PC-9 (cell line): ENCODE measurements at regions not wholly inside any gene's neighbourhood (a gene's known extent, or its start where the extent isn't known, plus 50 kb on each side); places are given as distances from the start of the nearest gene placed in this dataset.
A peak's percentile ranks its signal among the peaks of the same experiment; 100 is the strongest.

Source experiments
- BruUV-seq: library from RNA; stranded (reverse); fragments of 400-500 nt; replicated peaks from 2 replicates; lab custom pipeline; 2021; lab: Mats Ljungman, UMichigan
- CTCF ChIA-PET: fragments of 300-600 bp; sonication (Branson Sonifier 250); formaldehyde crosslinking; loops from one replicate; lab custom pipeline; 2022; ENCODE audit warnings: antibody characterized with exemption; lab: Charles Lee
- POLR2A ChIA-PET: fragments of 300-600 bp; sonication (Branson Sonifier 250); formaldehyde crosslinking; loops from one replicate; lab custom pipeline; 2022; ENCODE audit warnings: antibody characterized with exemption; ENCODE audit not compliant: unreplicated experiment; lab: Charles Lee
- DNase-seq, 2 experiments: peaks; one replicate each; pipeline versions ENCODE4 v3.0.0 to v3.0.0-alpha.2; 2015 to 2022; ENCODE audit warnings: mixed read lengths in 1 of 2
- H2AFZ ChIP-seq: fragments of 200-600 bp; sonication (generic); 2 replicates; pipeline ENCODE4 v1.8.1; 2017; ENCODE audit warnings: antibody characterized with exemption
- H3F3A ChIP-seq: fragments of 200-600 bp; sonication (generic); 2 replicates; pipeline ENCODE4 v1.8.1; 2017; ENCODE audit warnings: antibody characterized with exemption, mild to moderate bottlenecking, low read depth; ENCODE audit not compliant: insufficient read depth
- H3K27ac ChIP-seq: fragments of 200-600 bp; sonication (generic); 2 replicates; pipeline ENCODE4 v1.6.1; 2016; ENCODE audit warnings: mixed run types
- H3K27me3 ChIP-seq: fragments of 200-600 bp; sonication (generic); 2 replicates; pipeline ENCODE4 v1.6.1; 2016; ENCODE audit warnings: low read depth, mixed run types; ENCODE audit not compliant: insufficient read depth
- H3K36me3 ChIP-seq: fragments of 200-600 bp; sonication (generic); 2 replicates; pipeline ENCODE4 v1.6.1; 2016; ENCODE audit warnings: low read depth, mixed run types
- H3K4me1 ChIP-seq: fragments of 200-600 bp; sonication (generic); replicated peaks from 2 replicates; pipeline ENCODE4 v1.6.1; 2016; ENCODE audit warnings: mixed run types; ENCODE audit not compliant: insufficient read depth
- H3K4me2 ChIP-seq: fragments of 200-600 bp; sonication (generic); 2 replicates; pipeline ENCODE4 v1.6.1; 2017; ENCODE audit warnings: mixed run types
- H3K4me3 ChIP-seq: fragments of 200-600 bp; sonication (generic); 2 replicates; pipeline ENCODE4 v1.6.1; 2016; ENCODE audit warnings: mixed run types
- H3K79me2 ChIP-seq: fragments of 200-600 bp; sonication (generic); 2 replicates; pipeline ENCODE4 v1.6.1; 2017; ENCODE audit warnings: low read depth, mixed run types
- H3K9me2 ChIP-seq: fragments of 200-600 bp; sonication (generic); 2 replicates; pipeline ENCODE4 v1.8.1; 2017; ENCODE audit warnings: mild to moderate bottlenecking; ENCODE audit not compliant: insufficient read depth
- H3K9me3 ChIP-seq: fragments of 200-600 bp; sonication (generic); 2 replicates; pipeline ENCODE4 v1.8.1; 2016; ENCODE audit warnings: low read depth; ENCODE audit not compliant: insufficient read depth
- H4K20me1 ChIP-seq: fragments of 200-600 bp; sonication (generic); 2 replicates; pipeline ENCODE4 v1.8.1; 2017; ENCODE audit not compliant: insufficient read depth
- EZH2 ChIP-seq: fragments of 200-600 bp; sonication (generic); IDR thresholded peaks from 2 replicates; pipeline ENCODE4 v1.8.0; 2017; ENCODE audit warnings: antibody characterized with exemption, low read depth
- intact Hi-C: fragments of 100-400 bp; cut with micrococcal nuclease; formaldehyde crosslinking; loops from one replicate; pipeline ENCODE4 v1.10.0; 2022; ENCODE audit not compliant: unreplicated experiment
- TF ChIP-seq, protein P1 (sequence below): fragments of 200-600 bp; sonication (generic); conservative IDR thresholded peaks from 2 replicates; pipeline ENCODE4 v1.6.1; 2017; ENCODE audit warnings: mixed run types, antibody characterized with exemption, mild to moderate bottlenecking, moderate library complexity

DNA sequence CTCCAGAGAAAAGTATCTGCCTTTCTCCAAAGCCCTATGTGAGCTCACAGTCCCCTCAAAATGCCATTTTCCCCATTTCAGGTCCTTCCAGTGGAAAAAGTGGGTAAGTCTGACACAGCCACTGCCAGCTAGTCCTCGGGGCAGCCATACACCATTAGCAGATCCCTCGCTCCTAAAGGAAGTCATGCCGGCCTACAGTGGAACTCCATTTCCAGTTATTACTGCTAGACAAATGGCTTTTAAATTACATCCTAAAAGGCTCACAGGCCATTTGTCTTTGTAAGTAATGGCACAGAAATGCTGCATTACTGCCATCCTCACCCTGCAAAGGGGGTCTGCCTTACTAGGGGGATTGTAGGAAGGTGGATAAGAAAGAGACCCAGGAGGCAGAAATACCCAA lies 259.4 kb upstream of the SIX2 start:
- Histone ChIP-seq H3K9me3 (peaks cover 9% of the 10 kb centered on the region; the same call in 1 of the 2 replicates), H3K27ac (no peak overlapping the region), H4K20me1 (no peaks in the 10 kb centered on the region), H2AFZ (no peak overlapping the region), H3K9me2 (no peaks in the 10 kb centered on the region), H3K4me2 (no peak overlapping the region), H3K36me3 (no peaks in the 10 kb centered on the region), H3K4me1 (peaks cover 22% of the 10 kb centered on the region), H3K27me3 (no peaks in the 10 kb centered on the region), H3F3A (peaks cover 4% of the 10 kb centered on the region; the same call in 1 of the 2 replicates), H3K4me3 (no peak overlapping the region), H3K79me2 (no peaks in the 10 kb centered on the region)
- DNase-seq: no peak
- CTCF ChIA-PET: no interaction called here
- intact Hi-C loops: no loop called here
- POLR2A ChIA-PET: no interaction called here
- BruUV-seq: no TSS peak
- no peak for TF ChIP-seq EZH2
- TF ChIP-seq, protein P1, sequence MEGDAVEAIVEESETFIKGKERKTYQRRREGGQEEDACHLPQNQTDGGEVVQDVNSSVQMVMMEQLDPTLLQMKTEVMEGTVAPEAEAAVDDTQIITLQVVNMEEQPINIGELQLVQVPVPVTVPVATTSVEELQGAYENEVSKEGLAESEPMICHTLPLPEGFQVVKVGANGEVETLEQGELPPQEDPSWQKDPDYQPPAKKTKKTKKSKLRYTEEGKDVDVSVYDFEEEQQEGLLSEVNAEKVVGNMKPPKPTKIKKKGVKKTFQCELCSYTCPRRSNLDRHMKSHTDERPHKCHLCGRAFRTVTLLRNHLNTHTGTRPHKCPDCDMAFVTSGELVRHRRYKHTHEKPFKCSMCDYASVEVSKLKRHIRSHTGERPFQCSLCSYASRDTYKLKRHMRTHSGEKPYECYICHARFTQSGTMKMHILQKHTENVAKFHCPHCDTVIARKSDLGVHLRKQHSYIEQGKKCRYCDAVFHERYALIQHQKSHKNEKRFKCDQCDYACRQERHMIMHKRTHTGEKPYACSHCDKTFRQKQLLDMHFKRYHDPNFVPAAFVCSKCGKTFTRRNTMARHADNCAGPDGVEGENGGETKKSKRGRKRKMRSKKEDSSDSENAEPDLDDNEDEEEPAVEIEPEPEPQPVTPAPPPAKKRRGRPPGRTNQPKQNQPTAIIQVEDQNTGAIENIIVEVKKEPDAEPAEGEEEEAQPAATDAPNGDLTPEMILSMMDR: no peak

DNA sequence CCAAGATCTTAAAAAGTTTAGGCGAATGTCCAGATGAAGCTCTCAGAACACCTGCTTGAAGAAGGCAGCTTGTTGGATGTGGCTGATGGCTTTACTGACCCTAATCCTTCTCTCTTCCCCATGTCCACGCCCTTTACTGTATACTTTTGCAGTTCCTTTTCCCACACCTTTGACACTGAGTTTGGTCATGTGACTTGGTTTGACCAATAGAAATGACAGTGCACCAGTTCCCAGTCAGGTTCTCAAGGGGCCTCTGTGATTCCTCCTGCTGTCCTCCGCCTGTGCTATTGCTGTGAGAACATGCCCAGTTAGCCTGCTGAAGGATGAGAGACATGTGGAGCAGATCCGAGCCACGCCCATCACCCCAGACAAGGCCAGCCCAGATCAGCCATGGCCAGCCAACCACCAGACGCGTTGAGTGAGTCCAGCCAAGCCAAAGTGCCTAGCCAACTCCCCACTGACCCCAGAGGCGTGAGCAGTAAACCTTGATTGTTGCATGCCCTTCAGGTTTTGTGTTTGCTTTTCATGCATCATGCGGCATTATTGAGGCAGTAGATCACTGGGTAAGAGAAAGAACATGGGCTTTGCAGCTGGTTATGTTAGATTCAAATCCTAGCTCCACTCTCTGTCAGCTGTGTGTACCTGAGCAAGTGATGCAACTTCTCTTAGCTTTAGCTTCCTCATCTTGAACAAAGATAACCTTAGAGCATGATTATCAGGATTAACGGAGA lies 258.0 kb upstream of the SIX2 start:
- CTCF ChIA-PET: no interaction called here
- Histone ChIP-seq H2AFZ (no peak overlapping the region), H3K27ac (no peak overlapping the region), H3K4me1 (peaks cover 22% of the 10 kb centered on the region), H3K79me2 (no peaks in the 10 kb centered on the region), H3F3A (no peaks in the 10 kb centered on the region), H4K20me1 (no peaks in the 10 kb centered on the region), H3K9me2 (no peaks in the 10 kb centered on the region), H3K27me3 (no peaks in the 10 kb centered on the region), H3K36me3 (no peaks in the 10 kb centered on the region), H3K9me3 (peaks cover 9% of the 10 kb centered on the region; the same call in 1 of the 2 replicates), H3K4me2 (no peak overlapping the region), H3K4me3 (no peak overlapping the region)
- intact Hi-C loops: no loop called here
- no TSS peak for BruUV-seq
- no peak for TF ChIP-seq EZH2
- TF ChIP-seq, protein P1: no peak
- DNase-seq: peak in 1 of 2 experiments; percentile 59
- POLR2A ChIA-PET: no interaction called here

DNA sequence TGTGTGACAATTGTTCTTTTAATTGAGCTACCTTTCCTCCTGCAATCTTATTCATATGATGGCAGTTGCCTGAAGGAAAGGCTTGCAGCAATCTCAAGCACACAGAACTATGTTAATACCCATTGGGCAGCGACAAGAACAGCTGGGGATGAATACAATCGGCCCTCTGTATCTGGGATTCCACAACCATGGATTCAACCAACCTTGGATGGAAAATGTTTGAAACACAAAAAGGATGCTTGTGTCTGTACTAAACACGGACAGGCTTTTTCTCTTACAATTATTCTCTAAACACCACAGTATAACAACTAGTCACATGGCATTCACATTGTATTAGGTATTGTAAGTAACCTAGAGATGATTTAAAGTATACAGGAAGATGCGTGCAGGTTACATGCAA lies 256.1 kb upstream of the SIX2 start:
- H3K27ac ChIP-seq: no peak overlapping the region
- intact Hi-C loops: no loop called here
- H3K4me3 ChIP-seq: no peak overlapping the region
- CTCF ChIA-PET: no interaction called here
- no peaks in the 10 kb centered on the region for H3F3A ChIP-seq
- H3K79me2 ChIP-seq: no peaks in the 10 kb centered on the region
- peaks cover 22% of the 10 kb centered on the region for H3K4me1 ChIP-seq
- POLR2A ChIA-PET: interaction anchor here (0.8 kb wide), 1 partner anchor 20 kb away, joined by 3 read pairs; no protein-coding TSS in a partner anchor
- no TSS peak for BruUV-seq
- peaks cover 9% of the 10 kb centered on the region; the same call in 1 of the 2 replicates for H3K9me3 ChIP-seq
- no peak overlapping the region for H3K4me2 ChIP-seq
- H3K27me3 ChIP-seq: no peaks in the 10 kb centered on the region
- DNase-seq: no peak
- H3K9me2 ChIP-seq: no peaks in the 10 kb centered on the region
- no peaks in the 10 kb centered on the region for H3K36me3 ChIP-seq
- no peak overlapping the region for H2AFZ ChIP-seq
- no peaks in the 10 kb centered on the region for H4K20me1 ChIP-seq
- TF ChIP-seq EZH2: no peak
- TF ChIP-seq, protein P1: no peak
